Endothelial cell of umbilical vein (primary cell): ENCODE measurements at regions not wholly inside any gene's neighbourhood (a gene's known extent, or its start where the extent isn't known, plus 50 kb on each side); places are given as distances from the start of the nearest gene placed in this dataset.

ENCODE experiments used
- BruUV-seq: library from RNA; stranded (reverse); fragments of 400-500 nt; replicated peaks from 2 replicates; lab custom pipeline; 2021; lab: Mats Ljungman, UMichigan
- CTCF ChIA-PET: fragments of 300-600, 350-600 bp; sonication (Branson Sonifier 250); formaldehyde crosslinking; loops from one replicate; lab custom pipeline; 2021; ENCODE audit warnings: antibody characterized with exemption, inconsistent platforms; lab: Charles Lee
- POLR2A ChIA-PET: fragments of 300-600, 350-600 bp; sonication (Branson Sonifier 250); formaldehyde crosslinking; loops from one replicate; lab custom pipeline; 2021; ENCODE audit warnings: antibody characterized with exemption, inconsistent platforms; lab: Charles Lee
- DNase-seq: peaks from one replicate; pipeline ENCODE4 v3.0.0-alpha.2; 2011; ENCODE audit warnings: low read depth, low spot score
- FAIRE-seq: peaks from 2 replicates; lab custom pipeline; 2011; peaks lifted over from hg19 to GRCh38; lab: Jason Lieb, UNC
- H2AFZ ChIP-seq: 2 replicates; pipeline ENCODE4 v1.6.0; 2012; ENCODE audit warnings: low read depth, low read length, control low read depth, inconsistent platforms
- H3K27ac ChIP-seq: 2 replicates; pipeline ENCODE4 v1.5.1; 2011; ENCODE audit warnings: low read depth, mild to moderate bottlenecking, control low read depth, low read length, moderate library complexity; ENCODE audit not compliant: insufficient read depth
- H3K27me3 ChIP-seq, 2 experiments: 2 replicates each; pipeline versions ENCODE4 v1.6.0 to v1.6.1; 2011; ENCODE audit warnings: low read length in 2 of 2, mixed read lengths in 1 of 2; ENCODE audit not compliant: control insufficient read depth in 2 of 2, insufficient read depth in 2 of 2
- H3K36me3 ChIP-seq, 2 experiments: 2 replicates in 1 of 2; 3 replicates in 1 of 2; pipeline ENCODE4 v1.5.1; 2011; ENCODE audit warnings: low read length in 2 of 2, mild to moderate bottlenecking in 1 of 2, moderate library complexity in 1 of 2; ENCODE audit not compliant: control insufficient read depth in 2 of 2, insufficient read depth in 2 of 2; ENCODE audit errors: extremely low read depth in 1 of 2
- H3K4me1 ChIP-seq: 3 replicates; pipeline ENCODE4 v1.5.1; 2011; ENCODE audit warnings: mild to moderate bottlenecking, low read length; ENCODE audit not compliant: control insufficient read depth, insufficient read depth; ENCODE audit errors: extremely low read depth
- H3K4me2 ChIP-seq: 2 replicates; pipeline ENCODE4 v1.6.1; 2011; ENCODE audit warnings: low read length, control low read depth, mixed read lengths; ENCODE audit not compliant: insufficient read depth
- H3K4me3 ChIP-seq, 3 experiments: fragments of 200-600 bp in 1 of 3; sonication (generic), shearing (Covaris generic) in 1 of 3; replicated peaks in 1 of 3; 2 replicates each; pipeline ENCODE4 v1.5.1; 2011 to 2016; ENCODE audit warnings: control low read depth in 3 of 3, low read length in 3 of 3, mild to moderate bottlenecking in 2 of 3, inconsistent platforms in 1 of 3, low read depth in 1 of 3, moderate library complexity in 1 of 3; ENCODE audit not compliant: insufficient read depth in 1 of 3
- H3K79me2 ChIP-seq: 2 replicates; pipeline ENCODE4 v1.6.0; 2012; ENCODE audit warnings: low read length, inconsistent platforms; ENCODE audit not compliant: control insufficient read depth, insufficient read depth
- H3K9ac ChIP-seq: replicated peaks from 2 replicates; pipeline ENCODE3; 2011; ENCODE audit warnings: low read length, control low read depth; ENCODE audit not compliant: insufficient read depth; ENCODE audit errors: extremely low read depth
- H3K9me1 ChIP-seq: replicated peaks from 3 replicates; pipeline ENCODE4 v1.6.0; 2011; ENCODE audit warnings: mild to moderate bottlenecking, low read length; ENCODE audit not compliant: control insufficient read depth, insufficient read depth; ENCODE audit errors: extremely low read depth
- H3K9me3 ChIP-seq: replicated peaks from 2 replicates; pipeline ENCODE4 v1.5.1; 2012; ENCODE audit warnings: low read length, inconsistent platforms; ENCODE audit not compliant: control insufficient read depth, insufficient read depth
- H4K20me1 ChIP-seq: replicated peaks from 2 replicates; pipeline ENCODE3; 2011; ENCODE audit warnings: mild to moderate bottlenecking, low read length; ENCODE audit not compliant: control insufficient read depth, insufficient read depth; ENCODE audit errors: extremely low read depth
- CTCF ChIP-seq, 2 donors: IDR thresholded peaks; 1 replicate in 1 of 2; 2 replicates in 1 of 2; pipeline ENCODE4 v1.5.1; 2011; ENCODE audit warnings: low read length in 2 of 2, mild to moderate bottlenecking in 2 of 2, moderate library complexity in 2 of 2, control low read depth in 1 of 2, inconsistent platforms in 1 of 2, low read depth in 1 of 2; ENCODE audit not compliant: insufficient read depth in 1 of 2; ENCODE audit errors: extremely low read depth in 1 of 2
- EZH2 ChIP-seq: IDR thresholded peaks from 2 replicates; pipeline ENCODE4 v1.6.1; 2012; ENCODE audit warnings: borderline replicate concordance, low read depth, mild to moderate bottlenecking, moderate library complexity, low read length, inconsistent platforms; ENCODE audit not compliant: severe bottlenecking
- FOS ChIP-seq: IDR thresholded peaks from 2 replicates; pipeline ENCODE4 v1.6.1; 2011; ENCODE audit warnings: mild to moderate bottlenecking, low read length, moderate library complexity, borderline replicate concordance; ENCODE audit not compliant: insufficient read depth
- GATA2 ChIP-seq: IDR thresholded peaks from 2 replicates; pipeline ENCODE4 v1.7.0; 2011; ENCODE audit warnings: low read depth, mild to moderate bottlenecking, moderate library complexity, mixed read lengths, low read length; ENCODE audit not compliant: insufficient read length, insufficient read depth
- JUN ChIP-seq: IDR thresholded peaks from 2 replicates; pipeline ENCODE4 v1.6.1; 2011; ENCODE audit warnings: borderline replicate concordance, low read depth; ENCODE audit not compliant: insufficient read length, insufficient read depth
- MAX ChIP-seq: IDR thresholded peaks from 2 replicates; pipeline ENCODE4 v1.6.1; 2011; ENCODE audit not compliant: insufficient read depth, insufficient read length
- MYC ChIP-seq: IDR thresholded peaks from one replicate; pipeline ENCODE4 v1.6.1; 2011; ENCODE audit warnings: mild to moderate bottlenecking, low read depth, low read length
- POLR2A ChIP-seq: IDR thresholded peaks from 2 replicates; pipeline ENCODE4 v1.6.1; 2012; ENCODE audit warnings: low read depth, mild to moderate bottlenecking, control low read depth, low read length
- POLR2AphosphoS5 ChIP-seq: IDR thresholded peaks from 2 replicates; pipeline ENCODE4 v1.6.1; 2012; ENCODE audit warnings: low read depth, mild to moderate bottlenecking, control low read depth, low read length, moderate library complexity; ENCODE audit not compliant: insufficient read depth
- dilution Hi-C: fragments of 300-500 bp; cut with MboI; formaldehyde crosslinking; loops from one replicate; pipeline ENCODE4 v1.15.0; 2019; ENCODE audit warnings: low sequenced_read_pairs; ENCODE audit not compliant: extremely low pct_ligation_motif_present
- intact Hi-C: fragments of 100-400 bp; cut with micrococcal nuclease; formaldehyde crosslinking; loops from one replicate; pipeline ENCODE4 v1.10.0; 2022

GRCh38 chr1:113297749-113298148 is 92.6 kb upstream of the MAGI3 start:
- H3K4me1 ChIP-seq, result no peaks in the 10 kb centered on the region
- H4K20me1 ChIP-seq, result no peaks in the 10 kb centered on the region
- intact Hi-C loops, result no loop called here
- no peaks in the 10 kb centered on the region for H3K36me3 ChIP-seq
- H3K27ac ChIP-seq, result no peak overlapping the region
- H3K4me3 ChIP-seq, result no peak overlapping the region
- no peaks in the 10 kb centered on the region for H3K79me2 ChIP-seq
- H3K9me3 ChIP-seq, result no peaks in the 10 kb centered on the region
- no peak overlapping the region for H2AFZ ChIP-seq
- H3K27me3 ChIP-seq, result peaks cover 12% of the 10 kb centered on the region in 2 experiments
- TF ChIP-seq EZH2 (no peak), MYC (no peak)
- ChIA-PET CTCF (no interaction called here), POLR2A (no interaction called here)
- FAIRE-seq (no peak), DNase-seq (no peak)
- no TSS peak for BruUV-seq
- no peak overlapping the region for H3K9ac ChIP-seq
- H3K9me1 ChIP-seq, result no peaks in the 10 kb centered on the region
- dilution Hi-C loops, result no loop called here
- no peak overlapping the region for H3K4me2 ChIP-seq

- Histone ChIP-seq H3K27me3 (peaks cover 12 to 14% of the 10 kb centered on the region in 2 experiments), H3K79me2 (no peaks in the 10 kb centered on the region), H3K9ac (no peak overlapping the region), H3K4me3 (no peak overlapping the region), H3K9me1 (no peaks in the 10 kb centered on the region), H3K36me3 (no peaks in the 10 kb centered on the region), H2AFZ (no peak overlapping the region), H4K20me1 (no peaks in the 10 kb centered on the region), H3K4me2 (no peak overlapping the region), H3K4me1 (no peaks in the 10 kb centered on the region), H3K27ac (no peak overlapping the region), H3K9me3 (no peaks in the 10 kb centered on the region)
- dilution Hi-C loops (no loop called here), intact Hi-C loops (no loop called here)
- ChIA-PET POLR2A (no interaction called here), CTCF (no interaction called here)
- no peak for FAIRE-seq
- TF ChIP-seq CTCF (IDR thresholded peaks at IDR 0.05; ENCODE audit: extremely low read depth in 1 of 2, insufficient read depth in 1 of 2, low read depth in 1 of 2, low read length in 2 of 2) (no peak), MYC (no peak), POLR2A (no peak), GATA2 (no peak), EZH2 (no peak), MAX (no peak), FOS (no peak), JUN (no peak), POLR2AphosphoS5 (no peak)
- no TSS peak for BruUV-seq
- DNase-seq, result no peak
Measured at GRCh38 chr1:113298941-113299340, 91.4 kb upstream of the MAGI3 start.
